ENCODE measurements at regions not wholly inside any gene's neighbourhood (a gene's known extent, or its start where the extent isn't known, plus 50 kb on each side); places are given as distances from the start of the nearest gene placed in this dataset.

GRCh38 chr5:56345352-56345751 lies 112.2 kb upstream of the ANKRD55 start:
- Histone ChIP-seq H3K14ac (ENCODE audit: insufficient read depth, low read length) (no peak overlapping the region), H2BK20ac (ENCODE audit: low read depth, low read length, poor library complexity, severe bottlenecking) (no peak overlapping the region), H3K27me3 (ENCODE audit: insufficient read depth, low read length) (no peaks in the 10 kb centered on the region), H3K23me2 (ENCODE audit: insufficient read length, low read depth, low read length, poor library complexity, severe bottlenecking) (no peaks in the 10 kb centered on the region), H4K5ac (ENCODE audit: insufficient read length, low read depth, low read length) (no peak overlapping the region), H3K23ac (ENCODE audit: insufficient read length, low read depth, low read length) (no peak overlapping the region), H2AK5ac (ENCODE audit: insufficient read length, low read length) (no peak overlapping the region), H2AFZ (ENCODE audit: low read length) (no peak overlapping the region), H3K27ac (ENCODE audit: insufficient read length, low read depth, low read length) (no peak overlapping the region), H3K18ac (ENCODE audit: insufficient read length, low read depth, low read length) (no peak overlapping the region), H4K8ac (replicated peaks; ENCODE audit: insufficient read length, low read depth, low read length) (no peak overlapping the region), H2BK5ac (ENCODE audit: insufficient read length, low read length) (no peak overlapping the region), H2BK12ac (ENCODE audit: insufficient read length, low read depth, low read length) (no peak overlapping the region), H3K4ac (ENCODE audit: low read depth, low read length) (no peak overlapping the region), H2BK120ac (ENCODE audit: low read depth, low read length, poor library complexity, severe bottlenecking) (no peak overlapping the region), H3K4me2 (ENCODE audit: insufficient read depth, insufficient read length, low read length) (no peak overlapping the region), H3T11ph (ENCODE audit: low read length) (no peak overlapping the region), H4K91ac (ENCODE audit: insufficient read length, low read depth, low read length) (no peak overlapping the region), H3K9ac (ENCODE audit: extremely low read depth, insufficient read length, low read length) (no peak overlapping the region), H3K79me2 (ENCODE audit: insufficient read depth, low read length) (no peaks in the 10 kb centered on the region), H3K9me3 (ENCODE audit: control insufficient read depth, low read depth, low read length) (no peaks in the 10 kb centered on the region), H4K20me1 (ENCODE audit: control insufficient read depth, insufficient read depth, insufficient read length) (no peaks in the 10 kb centered on the region), H3K56ac (ENCODE audit: insufficient read length, low read depth, low read length) (no peak overlapping the region), H3K4me1 (ENCODE audit: insufficient read depth, low read length) (no peaks in the 10 kb centered on the region), H2BK15ac (ENCODE audit: low read depth, low read length) (no peak overlapping the region), H3K79me1 (ENCODE audit: insufficient read depth, low read depth, low read length, poor library complexity, severe bottlenecking) (no peaks in the 10 kb centered on the region)
- Mint-ChIP-seq H3K9me3 (peaks cover 0 to 2% of the 10 kb centered on the region in 2 experiments; a peak in 2 of 5 replicates), H3K36me3 (ENCODE audit: insufficient read depth in 1 of 3, low read depth in 3 of 3) (no peaks in the 10 kb centered on the region), H3K4me3 (no peak overlapping the region), H3K4me1 (no peaks in the 10 kb centered on the region; a peak in 1 of 4 replicates), H3K27ac (no peak overlapping the region), H3K27me3 (ENCODE audit: low read depth) (no peaks in the 10 kb centered on the region)
- DNase-seq: no peak
- TF ChIP-seq, protein P1, sequence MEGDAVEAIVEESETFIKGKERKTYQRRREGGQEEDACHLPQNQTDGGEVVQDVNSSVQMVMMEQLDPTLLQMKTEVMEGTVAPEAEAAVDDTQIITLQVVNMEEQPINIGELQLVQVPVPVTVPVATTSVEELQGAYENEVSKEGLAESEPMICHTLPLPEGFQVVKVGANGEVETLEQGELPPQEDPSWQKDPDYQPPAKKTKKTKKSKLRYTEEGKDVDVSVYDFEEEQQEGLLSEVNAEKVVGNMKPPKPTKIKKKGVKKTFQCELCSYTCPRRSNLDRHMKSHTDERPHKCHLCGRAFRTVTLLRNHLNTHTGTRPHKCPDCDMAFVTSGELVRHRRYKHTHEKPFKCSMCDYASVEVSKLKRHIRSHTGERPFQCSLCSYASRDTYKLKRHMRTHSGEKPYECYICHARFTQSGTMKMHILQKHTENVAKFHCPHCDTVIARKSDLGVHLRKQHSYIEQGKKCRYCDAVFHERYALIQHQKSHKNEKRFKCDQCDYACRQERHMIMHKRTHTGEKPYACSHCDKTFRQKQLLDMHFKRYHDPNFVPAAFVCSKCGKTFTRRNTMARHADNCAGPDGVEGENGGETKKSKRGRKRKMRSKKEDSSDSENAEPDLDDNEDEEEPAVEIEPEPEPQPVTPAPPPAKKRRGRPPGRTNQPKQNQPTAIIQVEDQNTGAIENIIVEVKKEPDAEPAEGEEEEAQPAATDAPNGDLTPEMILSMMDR (conservative IDR thresholded peaks at IDR 0.05): no peak

All from H9 (cell line).